Endodermal cell (in vitro differentiated cells): ENCODE measurements at regions not wholly inside any gene's neighbourhood (a gene's known extent, or its start where the extent isn't known, plus 50 kb on each side); places are given as distances from the start of the nearest gene placed in this dataset.

Experiments
- DNase-seq: peaks from one replicate; pipeline ENCODE4 v3.0.0-alpha.2; 2017
- H3K27ac ChIP-seq: 2 replicates; pipeline ENCODE4 v1.5.1; 2013; ENCODE audit warnings: mild to moderate bottlenecking, low read depth, low read length, moderate library complexity
- H3K27me3 ChIP-seq: 2 replicates; pipeline ENCODE4 v1.6.1; 2013; ENCODE audit warnings: mild to moderate bottlenecking, low read length, moderate library complexity; ENCODE audit not compliant: insufficient read depth, control insufficient read depth, poor library complexity, severe bottlenecking
- H3K36me3 ChIP-seq: 2 replicates; pipeline ENCODE4 v1.7.0; 2013; ENCODE audit warnings: mild to moderate bottlenecking, low read length, moderate library complexity; ENCODE audit not compliant: control insufficient read depth, insufficient read depth
- H3K4me1 ChIP-seq: one replicate; pipeline ENCODE4 v1.7.0; 2013; ENCODE audit warnings: low read length; ENCODE audit not compliant: control insufficient read depth, insufficient read depth
- H3K4me3 ChIP-seq: 2 replicates; pipeline ENCODE4 v1.5.1; 2013; ENCODE audit warnings: mild to moderate bottlenecking, low read length, moderate library complexity
- H3K9ac ChIP-seq: 2 replicates; pipeline ENCODE4 v1.6.1; 2013; ENCODE audit warnings: mild to moderate bottlenecking, low read length, moderate library complexity; ENCODE audit not compliant: poor library complexity, severe bottlenecking; ENCODE audit errors: extremely low read depth
- H3K9me3 ChIP-seq: 2 replicates; pipeline ENCODE4 v1.6.1; 2013; ENCODE audit warnings: mild to moderate bottlenecking, low read length, moderate library complexity; ENCODE audit not compliant: control insufficient read depth
- H3K27ac Mint-ChIP-seq: 2 replicates; pipeline ENCODE4 v1.8.0; 2020; ENCODE audit warnings: mixed read lengths
- H3K27me3 Mint-ChIP-seq: 2 replicates; pipeline ENCODE4 v1.8.0; 2021; ENCODE audit warnings: mild to moderate bottlenecking, mixed read lengths; ENCODE audit not compliant: insufficient read depth
- H3K36me3 Mint-ChIP-seq: 2 replicates; pipeline ENCODE4 v1.8.0; 2020; ENCODE audit warnings: low read depth, mixed read lengths
- H3K4me1 Mint-ChIP-seq: 2 replicates; pipeline ENCODE4 v1.8.0; 2020; ENCODE audit warnings: mixed read lengths
- H3K4me3 Mint-ChIP-seq: 2 replicates; pipeline ENCODE4 v1.8.0; 2020; ENCODE audit warnings: mild to moderate bottlenecking, moderate library complexity, mixed read lengths
- H3K9me3 Mint-ChIP-seq: 2 replicates; pipeline ENCODE4 v1.8.0; 2020; ENCODE audit warnings: mild to moderate bottlenecking, mixed read lengths
- WGBS, 2 experiments: methylation state at CpG; one replicate each; pipeline versions ENCODE4 v1.1.5 to v1.1.7; 2013; ENCODE audit warnings: missing lambda C conversion rate in 2 of 2, mixed read lengths in 1 of 2; ENCODE audit not compliant: insufficient coverage in 1 of 2, insufficient read length in 1 of 2; 5-methylcytosine and 5-hydroxymethylcytosine counted together
- TF ChIP-seq, protein P1 (sequence below): fragments of 200-600 bp; sonication (generic); conservative IDR thresholded peaks from 2 replicates; pipeline ENCODE4 v1.5.0; 2021; ENCODE audit warnings: antibody characterized with exemption, mild to moderate bottlenecking

DNA sequence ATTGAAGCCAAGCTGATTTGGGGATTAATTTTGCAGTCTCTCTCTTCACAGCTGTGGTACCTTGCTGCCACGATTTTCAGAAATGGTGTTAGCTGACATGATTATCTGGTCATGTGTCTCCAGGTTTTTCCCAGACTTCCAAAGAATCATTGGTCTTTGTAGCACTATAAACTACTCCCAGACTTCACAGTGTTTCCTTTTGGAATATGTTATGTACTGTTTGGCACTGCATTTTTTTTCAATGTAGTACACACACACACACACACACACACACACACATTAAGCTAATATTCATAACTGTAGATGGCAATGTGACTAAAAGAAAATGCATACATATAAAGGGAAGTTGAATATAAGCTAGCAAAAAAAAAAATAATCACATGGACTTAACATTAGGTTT, 856.6 kb upstream of the SPRY2 start:
- Histone ChIP-seq H3K27ac (no peak overlapping the region), H3K4me1 (no peaks in the 10 kb centered on the region), H3K9me3 (peaks cover 27% of the 10 kb centered on the region), H3K36me3 (no peaks in the 10 kb centered on the region), H3K27me3 (no peaks in the 10 kb centered on the region), H3K4me3 (no peak overlapping the region), H3K9ac (no peak overlapping the region)
- Mint-ChIP-seq H3K9me3 (peaks cover 28% of the 10 kb centered on the region), H3K36me3 (no peaks in the 10 kb centered on the region), H3K4me3 (no peak overlapping the region), H3K4me1 (no peaks in the 10 kb centered on the region), H3K27me3 (no peaks in the 10 kb centered on the region), H3K27ac (no peak overlapping the region)
- TF ChIP-seq, protein P1, sequence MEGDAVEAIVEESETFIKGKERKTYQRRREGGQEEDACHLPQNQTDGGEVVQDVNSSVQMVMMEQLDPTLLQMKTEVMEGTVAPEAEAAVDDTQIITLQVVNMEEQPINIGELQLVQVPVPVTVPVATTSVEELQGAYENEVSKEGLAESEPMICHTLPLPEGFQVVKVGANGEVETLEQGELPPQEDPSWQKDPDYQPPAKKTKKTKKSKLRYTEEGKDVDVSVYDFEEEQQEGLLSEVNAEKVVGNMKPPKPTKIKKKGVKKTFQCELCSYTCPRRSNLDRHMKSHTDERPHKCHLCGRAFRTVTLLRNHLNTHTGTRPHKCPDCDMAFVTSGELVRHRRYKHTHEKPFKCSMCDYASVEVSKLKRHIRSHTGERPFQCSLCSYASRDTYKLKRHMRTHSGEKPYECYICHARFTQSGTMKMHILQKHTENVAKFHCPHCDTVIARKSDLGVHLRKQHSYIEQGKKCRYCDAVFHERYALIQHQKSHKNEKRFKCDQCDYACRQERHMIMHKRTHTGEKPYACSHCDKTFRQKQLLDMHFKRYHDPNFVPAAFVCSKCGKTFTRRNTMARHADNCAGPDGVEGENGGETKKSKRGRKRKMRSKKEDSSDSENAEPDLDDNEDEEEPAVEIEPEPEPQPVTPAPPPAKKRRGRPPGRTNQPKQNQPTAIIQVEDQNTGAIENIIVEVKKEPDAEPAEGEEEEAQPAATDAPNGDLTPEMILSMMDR = no peak
- 94% methylated on average over 1 of the region's 1 CpG; no CpG with 5 or more reads in 1 of the 2 experiments for WGBS, 2 experiments
- DNase-seq = no peak

DNA sequence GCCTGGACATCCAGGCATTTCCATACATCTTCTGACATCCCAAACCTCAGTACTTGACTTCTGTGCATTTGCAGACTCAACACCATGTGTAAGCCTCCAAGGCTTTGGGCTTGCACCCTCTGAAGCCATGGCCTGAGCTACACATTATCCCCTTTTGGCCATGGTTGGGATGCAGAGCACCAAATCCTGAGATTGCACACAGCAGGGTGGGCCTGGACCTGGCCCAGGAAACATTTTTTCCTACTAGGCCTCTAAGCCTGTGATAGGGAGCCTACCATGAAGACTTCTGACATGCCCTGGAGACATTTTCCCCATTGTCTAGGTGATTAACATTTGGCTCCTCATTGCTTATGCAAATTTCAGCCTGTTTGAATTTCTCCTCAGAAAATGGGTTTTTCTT, 853.4 kb upstream of the SPRY2 start:
- no peaks in the 10 kb centered on the region for H3K27me3 ChIP-seq
- no peak for DNase-seq
- Mint-ChIP-seq H3K4me3 (no peak overlapping the region), H3K27me3 (no peaks in the 10 kb centered on the region), H3K4me1 (no peaks in the 10 kb centered on the region), H3K27ac (no peak overlapping the region), H3K9me3 (peaks cover 28% of the 10 kb centered on the region), H3K36me3 (no peaks in the 10 kb centered on the region)
- TF ChIP-seq, protein P1 = no peak
- H3K9ac ChIP-seq = no peak overlapping the region
- no peak overlapping the region for H3K4me3 ChIP-seq
- no peak overlapping the region for H3K27ac ChIP-seq
- H3K4me1 ChIP-seq = no peaks in the 10 kb centered on the region
- H3K9me3 ChIP-seq = peaks cover 27% of the 10 kb centered on the region
- no peaks in the 10 kb centered on the region for H3K36me3 ChIP-seq

GRCh38 chr13:81184556-81185265, 843.8 kb upstream of the SPRY2 start:
- no peaks in the 10 kb centered on the region for H3K27me3 Mint-ChIP-seq
- no peak overlapping the region for H3K4me3 Mint-ChIP-seq
- DNase-seq = no peak

More at GRCh38 chr13:81184556-81185265, 843.8 kb upstream of the SPRY2 start:
- H3K9me3 Mint-ChIP-seq = peaks cover 9% of the 10 kb centered on the region
- Histone ChIP-seq H3K36me3 (no peaks in the 10 kb centered on the region), H3K9me3 (peaks cover 9% of the 10 kb centered on the region), H3K27me3 (no peaks in the 10 kb centered on the region), H3K9ac (no peak overlapping the region), H3K4me3 (no peak overlapping the region), H3K27ac (no peak overlapping the region), H3K4me1 (peaks cover 9% of the 10 kb centered on the region)
- TF ChIP-seq, protein P1 = no peak
- 47 to 71% methylated on average over 2 to 3 of the region's 3 CpGs for WGBS, 2 experiments
- peaks cover 21% of the 10 kb centered on the region for H3K4me1 Mint-ChIP-seq
- H3K36me3 Mint-ChIP-seq = peaks cover 3% of the 10 kb centered on the region
- no peak overlapping the region for H3K27ac Mint-ChIP-seq
